ENCODE measurements at regions not wholly inside any gene's neighbourhood (a gene's known extent, or its start where the extent isn't known, plus 50 kb on each side); places are given as distances from the start of the nearest gene placed in this dataset.
"Not testable (repeated sequence)": the region's sequence is repeated elsewhere in the genome, so short reads cannot be mapped to it uniquely, and the experiment has no call there.

GRCh38 chr5:128701301-128701700 lies 163.3 kb upstream of the FBN2 start:
- H3K4me3 ChIP-seq (ENCODE audit: low read depth, low read length) = no peak overlapping the region
- TF ChIP-seq CTCF (IDR thresholded peaks at IDR 0.05; ENCODE audit: insufficient read depth, low read depth, low read length) = no peak

GRCh38 chr5:128703322-128703721 lies 165.3 kb upstream of the FBN2 start:
- TF ChIP-seq CTCF (IDR thresholded peaks at IDR 0.05; ENCODE audit: insufficient read depth, low read depth, low read length) = no peak
- no peak for DNase-seq (ENCODE audit: low read depth)

More at GRCh38 chr5:128701301-128701700, 163.3 kb upstream of the FBN2 start:
- DNase-seq (ENCODE audit: low read depth) = no peak

GRCh38 chr5:128706269-128706668 lies 168.2 kb upstream of the FBN2 start:
- no peak for DNase-seq (ENCODE audit: low read depth)
- H3K4me3 ChIP-seq (ENCODE audit: low read depth, low read length) = no peak overlapping the region
- TF ChIP-seq CTCF (IDR thresholded peaks at IDR 0.05; ENCODE audit: insufficient read depth, low read depth, low read length) = no peak

More at GRCh38 chr5:128703322-128703721, 165.3 kb upstream of the FBN2 start:
- no peak overlapping the region for H3K4me3 ChIP-seq (ENCODE audit: low read depth, low read length)

- no peak overlapping the region for H3K4me3 ChIP-seq (ENCODE audit: low read depth, low read length)
- TF ChIP-seq CTCF (IDR thresholded peaks at IDR 0.05; ENCODE audit: insufficient read depth, low read depth, low read length) = no peak
- DNase-seq (ENCODE audit: low read depth) = no peak
Observed at GRCh38 chr5:128708841-128709240, 170.8 kb upstream of the FBN2 start.

GRCh38 chr5:128711216-128711615 lies 173.2 kb upstream of the FBN2 start:
- TF ChIP-seq CTCF (IDR thresholded peaks at IDR 0.05; ENCODE audit: insufficient read depth, low read depth, low read length) = no peak
- no peak for DNase-seq (ENCODE audit: low read depth)
- no peak overlapping the region for H3K4me3 ChIP-seq (ENCODE audit: low read depth, low read length)

- TF ChIP-seq CTCF (IDR thresholded peaks at IDR 0.05; ENCODE audit: insufficient read depth, low read depth, low read length) = no peak
- H3K4me3 ChIP-seq (ENCODE audit: low read depth, low read length) = no peak overlapping the region
- no peak for DNase-seq (ENCODE audit: low read depth)
Observed at GRCh38 chr5:128714551-128714950, 176.5 kb upstream of the FBN2 start.

GRCh38 chr5:128722551-128722950 lies 184.5 kb upstream of the FBN2 start:
- H3K4me3 ChIP-seq (ENCODE audit: low read depth, low read length) = no peak overlapping the region
- TF ChIP-seq CTCF (IDR thresholded peaks at IDR 0.05; ENCODE audit: insufficient read depth, low read depth, low read length) = no peak
- no peak for DNase-seq (ENCODE audit: low read depth)

GRCh38 chr5:128730021-128730420 lies 192.0 kb upstream of the FBN2 start:
- H3K4me3 ChIP-seq (ENCODE audit: low read depth, low read length); DNase-seq (ENCODE audit: low read depth): not testable (repeated sequence)

- H3K4me3 ChIP-seq (ENCODE audit: low read depth, low read length); DNase-seq (ENCODE audit: low read depth): not testable (repeated sequence)
Observed at GRCh38 chr5:128735656-128736055, 197.6 kb upstream of the FBN2 start.
